Common myeloid progenitor, CD34-positive (primary cell): ENCODE measurements at regions not wholly inside any gene's neighbourhood (a gene's known extent, or its start where the extent isn't known, plus 50 kb on each side); places are given as distances from the start of the nearest gene placed in this dataset.

Source experiments
- CTCF ChIA-PET: fragments of 350-600 bp; sonication (Branson Sonifier 250); formaldehyde crosslinking; loops from one replicate; lab custom pipeline; 2021; ENCODE audit warnings: antibody characterized with exemption; lab: Charles Lee
- POLR2A ChIA-PET: fragments of 350-600 bp; sonication (Branson Sonifier 250); formaldehyde crosslinking; loops from one replicate; lab custom pipeline; 2021; ENCODE audit warnings: antibody characterized with exemption; lab: Charles Lee
- DNase-seq, 3 donors: peaks; one replicate each; pipeline versions ENCODE4 v3.0.0 to v3.0.0-alpha.2; 2013
- H3K27ac ChIP-seq, 2 experiments: 1 replicate in 1 of 2; 2 replicates in 1 of 2; pipeline ENCODE4 v1.7.0; 2013; ENCODE audit warnings: inconsistent platforms in 2 of 2, low read length in 2 of 2, mild to moderate bottlenecking in 2 of 2, low read depth in 1 of 2, moderate library complexity in 1 of 2; ENCODE audit not compliant: severe bottlenecking in 2 of 2, insufficient read depth in 1 of 2, poor library complexity in 1 of 2
- H3K27me3 ChIP-seq, 5 experiments: replicated peaks in 2 of 5; 1 replicate in 3 of 5; 2 replicates in 2 of 5; pipeline versions ENCODE4 v1.6.1 to v1.7.0; 2013; ENCODE audit warnings: low read length in 4 of 5, mild to moderate bottlenecking in 2 of 5, moderate library complexity in 2 of 5, inconsistent platforms in 1 of 5; ENCODE audit not compliant: insufficient read depth in 5 of 5, control insufficient read depth in 4 of 5
- H3K36me3 ChIP-seq, 4 experiments: 1 replicate in 2 of 4; 2 replicates in 2 of 4; pipeline versions ENCODE4 v1.6.1 to v1.7.0; 2013; ENCODE audit warnings: low read length in 3 of 4, control low read depth in 1 of 4, mild to moderate bottlenecking in 1 of 4; ENCODE audit not compliant: control insufficient read depth in 4 of 4, insufficient read depth in 4 of 4
- H3K4me1 ChIP-seq, 4 experiments: 1 replicate in 3 of 4; 2 replicates in 1 of 4; pipeline versions ENCODE4 v1.6.1 to v1.7.1; 2013; ENCODE audit warnings: low read length in 3 of 4, mild to moderate bottlenecking in 3 of 4, control low read depth in 1 of 4, inconsistent platforms in 1 of 4, moderate library complexity in 1 of 4; ENCODE audit not compliant: control insufficient read depth in 4 of 4, insufficient read depth in 4 of 4; ENCODE audit errors: control extremely low read depth in 1 of 4
- H3K4me3 ChIP-seq, 7 experiments: 1 replicate in 4 of 7; 2 replicates in 3 of 7; pipeline versions ENCODE4 v1.5.1 to v1.7.0; 2013; ENCODE audit warnings: mild to moderate bottlenecking in 7 of 7, low read length in 6 of 7, moderate library complexity in 6 of 7, inconsistent platforms in 2 of 7, low read depth in 2 of 7, control low read depth in 1 of 7; ENCODE audit not compliant: insufficient read depth in 4 of 7, control insufficient read depth in 1 of 7; ENCODE audit errors: extremely low read depth in 1 of 7
- H3K9me3 ChIP-seq, 5 experiments: 1 replicate in 4 of 5; 2 replicates in 1 of 5; pipeline versions ENCODE4 v1.6.1 to v1.7.1; 2013; ENCODE audit warnings: low read length in 4 of 5, mild to moderate bottlenecking in 2 of 5, inconsistent platforms in 1 of 5, low read depth in 1 of 5, moderate library complexity in 1 of 5; ENCODE audit not compliant: control insufficient read depth in 4 of 5, insufficient read depth in 2 of 5; ENCODE audit errors: control extremely low read depth in 1 of 5
- WGBS: methylation state at CpG from one replicate; pipeline ENCODE4 v1.1.5; 2013; ENCODE audit not compliant: insufficient coverage; 5-methylcytosine and 5-hydroxymethylcytosine counted together

GRCh38 chr4:138003248-138003647 is 238.9 kb downstream of the SLC7A11 start:
- H3K4me3 ChIP-seq: no peak overlapping the region
- no peaks in the 10 kb centered on the region for H3K4me1 ChIP-seq
- H3K27ac ChIP-seq: no peak overlapping the region
- ChIA-PET CTCF (interaction anchor here (0.6 kb wide), 1 partner anchor 8 kb away, joined by 3 read pairs; no protein-coding TSS in a partner anchor), POLR2A (no interaction called here)
- no peaks in the 10 kb centered on the region for H3K36me3 ChIP-seq
- H3K27me3 ChIP-seq: peaks cover 0 to 3% (median 0%) of the 10 kb centered on the region in 5 experiments
- DNase-seq: no peak
- H3K9me3 ChIP-seq: no peaks in the 10 kb centered on the region

GRCh38 chr4:137998666-137999429 is 243.3 kb downstream of the SLC7A11 start:
- DNase-seq: no peak
- no peak overlapping the region for H3K27ac ChIP-seq

GRCh38 chr4:137997496-137997895 is 244.7 kb downstream of the SLC7A11 start:
- CTCF ChIA-PET: no interaction called here
- POLR2A ChIA-PET: no interaction called here
- WGBS: no CpG with 5 or more reads among the region's 1 CpG

More at GRCh38 chr4:137998666-137999429, 243.3 kb downstream of the SLC7A11 start:
- H3K4me1 ChIP-seq: no peaks in the 10 kb centered on the region
- 100% methylated on average over 1 of the region's 1 CpG for WGBS
- no peaks in the 10 kb centered on the region for H3K9me3 ChIP-seq
- no peak overlapping the region for H3K4me3 ChIP-seq
- CTCF ChIA-PET: no interaction called here
- H3K27me3 ChIP-seq: peaks cover 0 to 3% (median 0%) of the 10 kb centered on the region in 5 experiments
- H3K36me3 ChIP-seq: no peaks in the 10 kb centered on the region
- POLR2A ChIA-PET: no interaction called here

GRCh38 chr4:137994853-137995252 is 247.3 kb downstream of the SLC7A11 start:
- H3K4me3 ChIP-seq: no peak overlapping the region
- H3K27me3 ChIP-seq: peaks cover 0 to 2% (median 0%) of the 10 kb centered on the region in 5 experiments
- POLR2A ChIA-PET: no interaction called here
- H3K36me3 ChIP-seq: no peaks in the 10 kb centered on the region
- no peak overlapping the region for H3K27ac ChIP-seq
- no peak for DNase-seq
- H3K4me1 ChIP-seq: no peaks in the 10 kb centered on the region
- no peaks in the 10 kb centered on the region for H3K9me3 ChIP-seq
- CTCF ChIA-PET: no interaction called here

More at GRCh38 chr4:137997496-137997895, 244.7 kb downstream of the SLC7A11 start:
- no peak for DNase-seq
- no peaks in the 10 kb centered on the region for H3K4me1 ChIP-seq
- H3K4me3 ChIP-seq: no peak overlapping the region
- H3K36me3 ChIP-seq: no peaks in the 10 kb centered on the region
- no peaks in the 10 kb centered on the region for H3K9me3 ChIP-seq
- H3K27ac ChIP-seq: no peak overlapping the region
- H3K27me3 ChIP-seq: peaks cover 0 to 2% (median 0%) of the 10 kb centered on the region in 5 experiments

- ChIA-PET CTCF (no interaction called here), POLR2A (no interaction called here)
- no peaks in the 10 kb centered on the region for H3K36me3 ChIP-seq
- peaks cover 0 to 2% (median 0%) of the 10 kb centered on the region in 5 experiments for H3K27me3 ChIP-seq
- no peak overlapping the region for H3K27ac ChIP-seq
- DNase-seq: no peak
- H3K9me3 ChIP-seq: no peaks in the 10 kb centered on the region
- WGBS: 88% methylated on average over 1 of the region's 1 CpG
- no peak overlapping the region for H3K4me3 ChIP-seq
- no peaks in the 10 kb centered on the region for H3K4me1 ChIP-seq
Measured at GRCh38 chr4:137993232-137993631, 248.9 kb downstream of the SLC7A11 start.

- CTCF ChIA-PET: no interaction called here
Measured at GRCh38 chr4:137981277-137981676, 260.9 kb downstream of the SLC7A11 start.

GRCh38 chr4:137980641-137981040 is 261.5 kb downstream of the SLC7A11 start:
- Histone ChIP-seq H3K4me1 (no peaks in the 10 kb centered on the region), H3K4me3 (no peak overlapping the region), H3K36me3 (no peaks in the 10 kb centered on the region), H3K9me3 (no peaks in the 10 kb centered on the region), H3K27me3 (no peaks in the 10 kb centered on the region), H3K27ac (no peak overlapping the region)
- no peak for DNase-seq
- ChIA-PET POLR2A (no interaction called here), CTCF (no interaction called here)
- WGBS: 96% methylated on average over 2 of the region's 2 CpGs

More at GRCh38 chr4:137981277-137981676, 260.9 kb downstream of the SLC7A11 start:
- no peaks in the 10 kb centered on the region for H3K9me3 ChIP-seq
- H3K27ac ChIP-seq: no peak overlapping the region
- 96% methylated on average over 3 of the region's 3 CpGs for WGBS
- H3K27me3 ChIP-seq: no peaks in the 10 kb centered on the region
- no peaks in the 10 kb centered on the region for H3K4me1 ChIP-seq
- DNase-seq: no peak
- no peak overlapping the region for H3K4me3 ChIP-seq
- no peaks in the 10 kb centered on the region for H3K36me3 ChIP-seq
- POLR2A ChIA-PET: no interaction called here
